HG03342 (cell line): ENCODE measurements at regions not wholly inside any gene's neighbourhood (a gene's known extent, or its start where the extent isn't known, plus 50 kb on each side); places are given as distances from the start of the nearest gene placed in this dataset.
"Not testable (repeated sequence)": the region's sequence is repeated elsewhere in the genome, so short reads cannot be mapped to it uniquely, and the experiment has no call there.

Experiments used
- ATAC-seq: cut with Tn5 transposase; IDR thresholded peaks from one replicate; pipeline ENCODE4 v1.9.1; 2021; ENCODE audit warnings: mild to moderate bottlenecking, moderate library complexity; ENCODE audit not compliant: unreplicated experiment

DNA sequence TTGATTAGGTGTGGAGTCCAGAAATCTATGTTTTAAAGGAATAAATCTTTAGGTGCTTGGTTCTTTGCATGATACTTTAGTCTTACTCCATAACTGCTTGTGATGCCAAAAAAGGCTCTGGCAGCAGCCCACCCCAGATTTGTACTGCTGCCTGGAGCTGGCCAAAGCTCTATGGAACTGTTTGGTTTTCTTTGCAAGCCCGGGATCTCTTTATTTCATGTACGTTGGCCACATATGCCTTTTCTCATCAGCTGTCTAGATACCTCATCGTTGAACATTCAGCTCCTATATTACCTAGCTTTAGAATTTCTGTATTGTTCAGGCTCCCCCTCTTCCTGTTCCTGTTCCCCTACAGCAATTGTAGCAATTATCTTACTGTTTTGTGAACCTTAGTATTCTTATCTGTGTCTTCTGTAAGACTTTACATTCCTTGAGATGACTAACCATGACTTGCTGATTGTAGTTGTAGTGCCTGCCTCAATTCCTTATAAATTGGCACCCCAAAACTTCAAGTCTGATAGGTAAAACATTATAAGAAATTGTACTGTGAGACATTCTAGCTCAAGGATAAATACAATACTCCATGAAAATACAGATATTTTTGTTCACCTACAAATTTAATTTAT is 199.4 kb upstream of the GPRIN3 start:
- ATAC-seq = no peak

DNA sequence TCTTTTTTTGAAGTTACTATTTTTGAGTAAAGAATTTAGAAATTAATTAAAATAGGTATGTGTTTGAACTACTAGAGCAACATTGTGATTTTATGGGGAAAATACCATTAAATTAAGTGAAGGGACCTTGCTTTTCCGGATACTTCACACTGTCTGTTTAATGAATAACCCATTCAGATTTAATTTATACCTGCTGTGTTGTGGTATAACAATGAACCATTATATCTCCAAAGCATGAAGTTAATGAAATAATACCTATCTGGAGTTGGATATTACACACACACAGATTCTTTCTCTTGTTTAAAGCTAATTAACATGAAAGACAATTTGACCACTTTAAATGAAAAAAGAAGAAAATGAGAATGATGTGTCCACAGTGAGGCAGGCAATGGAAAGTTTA is 195.0 kb upstream of the GPRIN3 start:
- no peak for ATAC-seq

DNA sequence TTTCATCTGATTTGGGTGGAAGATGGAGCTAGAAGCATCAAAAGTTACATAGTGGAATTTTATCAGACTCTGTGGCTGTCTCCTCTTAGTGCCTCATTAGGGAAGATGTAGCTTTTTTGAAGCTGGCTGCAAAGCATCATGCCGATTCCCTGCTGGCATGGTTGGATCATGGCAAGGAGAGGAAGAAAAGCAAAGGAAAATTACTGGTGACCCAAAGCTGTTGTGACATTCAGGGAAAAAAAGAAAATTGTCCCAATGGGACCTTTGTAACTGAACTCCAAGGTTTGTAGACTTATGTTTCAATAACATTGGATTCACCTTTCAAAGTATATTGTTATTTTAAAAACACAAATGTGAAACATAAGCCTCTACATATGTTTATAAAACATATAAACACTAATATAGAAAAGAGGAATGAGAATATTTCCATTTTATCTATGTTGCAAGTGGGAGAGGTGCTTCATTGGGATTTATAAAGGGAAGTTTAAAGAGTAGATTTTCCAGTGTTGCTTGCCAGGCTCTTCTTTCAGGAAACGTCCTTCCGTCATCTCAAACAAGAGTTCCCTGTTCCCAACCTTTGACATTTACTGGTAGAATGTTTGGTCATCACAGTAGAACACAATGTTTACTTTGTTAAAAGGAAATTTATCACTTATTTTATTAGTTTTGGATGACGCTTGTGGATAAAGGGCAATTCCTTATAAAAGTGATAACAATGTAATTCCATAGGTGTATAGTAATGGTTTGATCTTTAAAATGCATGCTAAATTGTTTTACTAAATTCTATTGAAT is 190.1 kb upstream of the GPRIN3 start:
- no peak for ATAC-seq

DNA sequence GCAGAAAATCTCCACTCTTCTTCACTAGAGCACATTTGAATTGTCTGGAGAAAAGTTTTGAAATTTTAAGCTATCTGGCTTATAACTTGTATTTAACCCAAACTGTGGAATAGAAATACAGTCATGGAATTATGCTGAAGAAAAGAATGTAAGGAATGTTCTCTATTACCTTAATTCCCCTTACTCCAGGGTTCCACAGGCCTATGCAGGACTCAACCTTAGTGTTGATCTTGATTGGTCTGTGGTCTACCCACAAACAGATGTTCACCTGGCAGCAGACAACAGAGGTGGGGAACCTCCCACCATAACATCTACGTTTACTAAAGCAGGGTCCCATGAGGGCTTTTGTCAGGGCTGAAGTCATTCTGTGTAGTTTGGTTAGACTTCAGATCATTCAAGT is 189.3 kb upstream of the GPRIN3 start:
- ATAC-seq = no peak

DNA sequence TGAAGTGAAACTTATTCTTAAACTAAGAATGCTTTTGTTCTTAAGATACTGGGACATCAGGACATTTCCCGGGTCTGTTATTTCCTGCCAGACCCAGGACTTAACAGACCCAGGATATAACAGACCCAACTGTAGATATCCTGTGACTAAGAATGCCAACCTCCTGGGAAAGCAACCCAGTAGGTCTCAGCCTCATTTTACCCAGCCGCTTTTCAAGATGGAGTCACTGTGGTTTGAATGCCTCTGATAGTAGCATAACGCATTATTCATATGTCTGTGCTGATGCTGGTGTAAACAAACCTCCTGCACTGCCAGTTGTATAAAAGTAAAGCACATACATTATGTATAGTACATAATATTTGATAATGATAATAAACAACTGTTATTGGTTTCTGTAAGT is 185.8 kb upstream of the GPRIN3 start:
- ATAC-seq = no peak

DNA sequence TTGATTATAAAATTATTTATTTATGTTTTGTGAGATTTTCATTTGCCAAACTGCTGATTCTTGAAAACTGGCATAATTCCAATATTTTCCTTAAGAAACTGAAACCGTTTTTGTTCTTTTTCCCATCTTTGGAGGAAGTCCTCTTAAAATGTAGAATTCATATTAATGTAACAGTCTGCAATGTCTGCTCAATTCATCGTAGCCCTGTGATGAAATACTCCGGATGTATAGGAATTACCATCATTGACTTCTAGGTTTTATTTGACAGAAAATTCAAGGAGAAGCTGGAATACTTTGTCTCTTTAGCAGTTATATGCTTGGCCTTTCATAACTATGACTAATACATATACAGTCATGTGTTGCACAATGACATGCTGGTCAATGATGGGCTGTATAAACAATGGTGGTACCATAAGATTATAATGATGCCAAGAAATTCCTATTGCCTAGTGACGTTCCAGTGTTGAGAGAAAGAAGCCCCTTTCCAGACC is 185.0 kb upstream of the GPRIN3 start:
- ATAC-seq = no peak

DNA sequence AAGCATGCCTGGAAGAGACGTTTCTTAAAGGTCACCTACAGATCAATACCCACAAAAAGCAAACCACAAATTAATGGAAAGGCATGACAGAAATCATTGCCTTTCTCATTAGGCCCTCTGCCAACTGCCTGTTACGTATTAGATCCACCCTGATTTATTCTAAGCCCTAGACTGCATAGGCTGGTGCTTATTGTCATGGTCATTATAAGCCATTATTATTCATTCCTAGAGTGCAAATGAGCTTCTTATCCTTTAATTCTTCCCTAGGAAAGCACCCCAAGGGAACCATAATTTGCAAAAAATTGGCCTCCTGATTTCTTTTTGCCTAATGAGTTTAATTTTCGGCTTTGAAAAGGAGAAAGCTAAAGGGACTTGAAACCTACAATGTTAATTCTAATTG is 184.2 kb upstream of the GPRIN3 start:
- no peak for ATAC-seq

DNA sequence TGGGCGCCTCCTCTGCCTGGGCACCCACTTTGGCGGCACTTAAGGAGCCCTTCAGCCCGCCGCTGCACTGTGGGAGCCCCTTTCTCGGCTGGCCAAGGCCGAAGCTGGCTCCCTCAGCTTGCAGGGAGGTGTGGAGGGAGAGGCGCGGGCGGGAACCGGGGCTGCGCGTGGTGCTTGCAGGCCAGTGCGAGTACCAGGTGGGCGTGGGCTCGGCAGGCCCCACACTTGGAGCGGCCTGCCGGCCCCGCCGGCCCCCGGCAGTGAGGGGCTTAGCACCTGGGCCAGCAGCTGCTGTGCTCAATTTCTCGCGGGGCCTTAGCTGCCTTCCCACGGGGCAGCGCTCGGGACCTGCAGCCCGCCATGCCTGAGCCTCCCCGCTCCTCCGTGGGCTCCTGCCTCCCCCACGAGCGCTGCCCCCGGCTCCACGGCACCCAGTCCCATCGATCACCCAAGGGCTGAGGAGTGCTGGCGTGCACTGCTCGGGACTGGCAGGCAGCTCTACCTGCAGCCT is 182.4 kb upstream of the GPRIN3 start:
- not testable (repeated sequence) for ATAC-seq

DNA sequence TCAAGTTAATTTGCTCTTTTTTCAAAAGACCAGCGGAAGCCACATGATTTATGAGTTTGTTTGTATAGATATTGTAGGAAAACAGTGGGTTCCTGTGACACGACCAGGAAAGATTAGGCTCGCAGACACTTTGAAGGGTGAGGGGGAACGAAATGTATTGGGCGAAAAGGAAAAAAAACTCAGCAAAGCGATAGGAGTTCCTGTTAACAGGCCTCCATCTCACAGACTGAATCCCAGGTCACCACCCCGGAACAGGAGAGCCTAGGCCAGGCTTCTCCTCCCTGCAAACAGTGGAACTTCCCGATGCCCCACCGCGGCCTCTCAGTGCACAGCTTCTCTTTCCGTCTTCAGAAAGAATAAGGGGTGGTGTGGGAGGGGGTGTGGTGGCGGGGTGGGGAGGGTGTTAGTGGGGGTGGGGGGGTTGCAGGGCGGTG is 181.8 kb upstream of the GPRIN3 start:
- no peak for ATAC-seq

DNA sequence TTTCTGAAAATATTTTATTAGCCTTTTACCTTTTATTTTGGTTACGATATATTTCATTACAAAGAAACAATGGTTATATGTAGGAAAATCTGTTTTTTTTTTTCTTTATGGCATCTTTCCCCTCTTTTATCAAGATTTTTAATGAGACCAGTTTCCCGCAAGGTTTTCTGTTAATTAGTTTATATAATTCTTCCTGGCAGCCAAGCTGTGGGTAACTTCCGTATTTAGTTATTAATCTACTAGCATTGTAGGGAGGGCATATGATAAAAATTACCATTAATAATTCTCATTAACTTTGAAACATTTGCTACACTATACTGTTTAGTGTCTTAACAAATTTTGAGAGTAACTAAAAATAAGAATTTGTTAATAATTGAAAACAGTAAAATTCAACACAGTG is 181.1 kb upstream of the GPRIN3 start:
- ATAC-seq = no peak

DNA sequence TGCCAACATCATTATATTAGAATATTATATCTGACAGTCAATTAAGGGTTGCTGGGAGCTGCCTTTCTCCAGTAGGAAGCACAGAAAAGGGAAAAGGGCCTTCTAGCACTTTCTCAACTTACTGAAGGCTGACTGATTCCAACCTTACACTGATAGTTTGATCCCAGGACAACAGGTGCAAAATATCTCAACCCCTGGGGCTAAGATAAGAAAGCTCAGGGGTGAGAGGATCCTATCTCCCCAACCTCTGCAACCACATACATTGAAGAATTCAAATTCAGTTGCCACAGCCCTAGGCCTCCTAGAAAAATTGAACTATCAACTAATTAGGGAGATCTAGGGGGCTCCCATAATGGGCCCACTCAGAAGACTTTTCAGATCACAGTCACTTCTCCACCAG is 179.1 kb upstream of the GPRIN3 start:
- no peak for ATAC-seq

DNA sequence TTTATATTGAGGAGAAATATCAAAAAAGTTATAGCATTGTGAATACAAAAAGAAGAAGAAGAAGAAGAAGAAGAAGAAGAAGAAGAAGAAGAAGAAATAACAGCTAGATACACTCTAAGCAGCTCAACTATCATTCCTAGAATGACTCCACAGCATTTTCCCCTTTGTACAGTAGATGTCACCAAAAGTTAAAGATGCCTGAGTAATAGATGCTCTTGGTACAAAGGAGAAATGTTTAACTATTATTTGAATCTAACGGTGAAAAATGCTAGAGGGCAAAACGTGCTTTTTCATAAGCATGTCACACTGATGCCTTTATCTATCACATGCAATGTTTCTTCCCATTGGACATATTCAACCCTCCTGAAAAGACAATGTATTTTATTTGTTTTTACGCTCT is 178.4 kb upstream of the GPRIN3 start:
- no peak for ATAC-seq

DNA sequence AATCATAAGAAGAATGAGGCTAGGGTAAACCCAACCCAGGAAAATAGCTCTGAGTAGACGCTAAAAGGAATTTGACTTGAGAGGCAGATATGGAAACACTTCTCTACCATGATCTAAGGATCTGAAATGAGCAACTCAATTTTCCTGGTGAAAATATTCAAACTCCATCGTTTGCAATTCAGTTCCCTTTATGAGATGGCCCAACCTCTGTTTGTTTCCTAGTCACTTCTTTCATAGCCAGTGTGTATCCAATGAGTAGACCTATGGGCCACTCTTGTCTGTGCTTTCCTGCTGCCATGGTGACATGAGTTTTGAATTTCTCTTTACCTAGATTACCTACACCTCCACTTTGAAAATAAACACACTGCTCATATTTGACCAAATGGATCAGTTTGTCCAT is 176.2 kb upstream of the GPRIN3 start:
- no peak for ATAC-seq

DNA sequence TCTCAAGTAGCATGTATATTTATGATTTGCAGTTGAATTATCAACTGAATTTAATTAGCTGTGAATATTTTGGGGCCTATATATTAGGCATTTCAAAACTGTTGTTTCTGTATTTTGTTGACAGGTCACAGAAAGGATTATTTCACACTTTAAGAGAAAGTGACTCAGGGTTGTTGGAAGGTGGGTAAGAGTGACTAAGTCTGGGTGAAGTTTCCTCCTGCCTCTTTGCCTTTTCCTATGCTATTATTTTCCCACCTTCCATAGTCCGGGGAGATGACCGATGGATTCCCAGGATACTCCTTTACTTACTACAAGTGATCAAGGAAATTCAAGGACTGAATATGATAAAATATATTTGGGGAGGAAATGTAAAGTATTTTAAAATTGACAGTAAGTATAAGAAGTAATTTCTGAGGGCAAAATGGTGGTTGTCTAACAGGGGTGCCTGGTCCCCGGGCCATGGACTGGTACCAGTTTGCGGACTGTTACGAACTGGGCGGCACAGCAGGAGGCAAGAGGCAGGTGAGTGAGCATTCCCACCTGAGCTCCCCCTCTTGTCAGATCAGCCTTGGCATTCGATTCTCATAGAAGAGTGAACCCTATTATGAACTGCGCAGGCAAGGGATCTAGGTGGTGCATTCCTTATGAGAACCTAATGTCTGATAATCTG is 175.5 kb upstream of the GPRIN3 start:
- no peak for ATAC-seq

DNA sequence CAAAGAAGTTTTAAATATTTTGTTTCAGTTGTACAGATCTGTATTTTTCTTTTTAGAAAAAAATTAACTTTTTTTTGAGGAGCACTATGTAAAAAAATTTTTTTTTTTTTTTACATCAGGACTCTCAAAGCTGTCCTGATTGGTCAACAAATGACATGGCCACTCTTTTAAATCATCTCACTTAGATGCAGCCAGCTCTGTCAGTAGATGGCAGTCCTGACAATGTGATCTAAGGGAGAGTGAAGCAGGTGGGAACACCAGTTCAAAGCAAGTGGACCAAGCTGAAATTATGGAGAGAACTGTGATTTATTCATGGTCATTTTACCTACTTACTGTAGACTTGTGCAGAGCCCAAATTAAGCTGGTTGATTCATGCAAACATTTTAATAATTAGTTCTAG is 174.7 kb upstream of the GPRIN3 start:
- peak; percentile 76 for ATAC-seq

DNA sequence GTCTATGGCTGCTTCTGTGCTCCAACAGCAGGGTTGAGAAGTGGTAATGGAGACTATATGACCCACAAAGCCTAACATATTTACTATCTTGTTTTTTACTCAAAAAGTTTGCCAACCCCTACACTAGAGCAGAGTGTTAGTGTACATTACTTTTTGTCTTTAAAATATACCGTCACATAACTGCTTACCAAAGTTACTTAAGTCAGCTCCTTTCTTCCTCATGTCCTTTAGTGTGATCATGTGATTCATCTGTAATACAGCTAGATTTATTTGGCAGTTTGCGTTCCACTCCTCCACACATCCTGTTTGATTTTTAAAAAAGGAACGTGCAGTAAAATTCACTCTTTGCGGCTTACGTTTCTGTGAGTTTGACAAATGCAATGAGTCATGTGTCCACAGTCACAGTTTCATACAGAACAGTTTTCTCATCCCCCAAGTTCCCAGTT is 162.4 kb upstream of the GPRIN3 start:
- ATAC-seq = peak; percentile 94

DNA sequence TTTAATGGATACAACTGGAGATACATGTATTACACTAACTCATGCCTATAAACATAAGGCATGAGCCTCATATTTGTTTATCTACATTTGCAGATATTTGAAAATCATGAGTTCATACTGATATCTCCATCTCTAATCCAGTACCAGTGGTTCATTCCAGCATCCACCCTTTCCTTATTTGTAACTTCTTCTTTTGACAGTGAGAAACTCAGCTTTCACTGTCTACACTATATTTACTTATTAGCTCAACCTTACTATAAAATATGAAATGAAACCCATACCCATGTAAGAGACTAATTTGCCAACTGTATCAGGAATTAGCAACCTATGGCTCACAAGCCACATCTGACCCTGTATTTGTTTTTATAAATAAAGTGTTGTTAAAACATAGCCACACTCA is 161.9 kb upstream of the GPRIN3 start:
- ATAC-seq = no peak

DNA sequence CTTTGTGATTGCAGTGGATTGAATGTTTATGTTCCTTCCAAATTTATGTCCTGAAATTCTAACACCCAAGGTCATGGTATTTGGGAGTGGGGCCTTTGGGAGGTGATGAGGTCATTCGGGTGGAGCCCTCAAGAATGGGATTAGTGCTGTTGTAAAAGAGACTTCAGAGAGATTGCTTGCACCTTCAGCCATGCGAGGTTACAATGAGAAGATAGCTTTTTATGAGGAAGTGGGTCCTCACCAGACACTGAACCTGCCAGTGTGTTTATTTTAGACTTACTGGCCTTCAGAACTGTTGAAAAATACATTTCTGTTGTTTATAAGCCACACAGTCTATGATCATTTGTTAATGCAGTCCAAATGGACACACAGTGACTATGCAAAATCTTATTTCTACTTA is 161.0 kb upstream of the GPRIN3 start:
- ATAC-seq = no peak

DNA sequence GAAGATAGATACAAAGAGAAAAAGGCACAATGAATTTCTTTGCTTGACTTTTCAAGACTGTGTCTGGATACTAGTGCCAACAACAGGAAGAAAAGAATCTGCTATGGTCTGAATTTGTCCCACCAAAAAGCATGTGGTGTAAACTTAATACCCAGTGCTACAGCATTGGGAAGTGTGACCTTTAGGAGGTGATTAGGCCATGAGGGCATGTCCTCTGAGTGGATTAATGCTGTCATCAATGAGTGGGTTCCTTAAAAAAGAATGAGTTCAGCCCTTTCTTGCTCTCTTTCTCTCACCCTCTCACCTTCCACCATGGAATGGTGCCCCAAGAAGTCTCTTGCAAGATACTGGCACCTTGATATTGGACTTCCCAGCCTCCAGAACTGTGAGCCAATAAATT is 155.7 kb upstream of the GPRIN3 start:
- no peak for ATAC-seq

DNA sequence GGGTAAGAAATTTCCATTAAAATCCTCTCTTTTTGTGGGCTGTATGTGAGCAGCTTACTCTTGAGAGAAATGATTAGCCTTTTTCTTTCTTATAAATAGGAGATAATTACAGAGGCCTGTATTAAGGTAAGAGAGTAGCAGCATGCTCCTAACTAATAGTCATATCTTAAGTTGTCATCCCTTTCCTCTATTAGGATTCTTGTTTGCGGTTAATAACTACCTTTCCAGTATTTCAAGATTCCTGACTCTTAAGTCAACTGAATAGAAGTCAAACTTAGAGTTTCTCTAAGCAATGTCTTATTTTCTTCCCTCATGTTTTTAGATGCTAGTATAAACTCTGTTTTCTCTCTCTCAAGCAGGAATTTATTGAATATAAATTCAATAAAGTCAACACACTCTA is 139.9 kb upstream of the GPRIN3 start:
- no peak for ATAC-seq

DNA sequence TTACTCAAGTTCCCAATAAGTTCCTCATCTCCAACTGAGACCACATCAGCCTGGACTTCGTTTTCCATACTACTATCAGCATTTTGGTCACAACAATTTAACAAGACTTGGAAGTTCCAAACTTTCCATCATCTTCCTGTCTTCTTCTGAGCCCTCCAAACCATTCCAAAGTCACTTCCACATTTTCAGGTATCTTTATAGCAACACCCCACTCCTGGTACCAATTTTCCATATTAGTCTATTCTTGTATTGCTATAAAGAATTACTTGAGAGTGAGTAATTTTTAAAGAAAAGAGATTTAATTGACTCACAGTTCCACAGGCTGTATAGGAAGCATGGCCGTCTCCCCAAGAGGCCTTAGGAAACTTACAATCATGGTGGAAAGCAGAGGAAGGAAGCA is 138.6 kb upstream of the GPRIN3 start:
- no peak for ATAC-seq

DNA sequence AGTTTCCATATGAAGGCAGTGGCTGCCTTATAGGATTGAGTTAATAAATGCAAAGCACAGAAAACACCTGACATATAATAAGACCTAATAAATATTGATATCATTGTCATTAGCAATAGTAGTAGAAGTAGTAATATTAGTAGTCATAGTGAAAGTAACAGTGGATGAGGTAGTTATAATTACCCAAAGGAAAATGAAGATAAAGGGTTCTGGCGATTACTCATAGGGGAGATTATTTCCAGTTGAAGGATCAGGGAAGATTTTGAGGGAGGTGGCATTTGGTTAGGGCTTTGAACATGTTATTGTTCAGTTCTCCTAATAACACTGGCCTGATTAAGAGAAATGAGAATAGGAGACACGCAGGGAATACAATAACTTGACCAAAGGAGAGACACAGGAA is 131.9 kb upstream of the GPRIN3 start:
- no peak for ATAC-seq
